Thoracic aorta (tissue), 2 donors: ENCODE measurements at regions not wholly inside any gene's neighbourhood (a gene's known extent, or its start where the extent isn't known, plus 50 kb on each side); places are given as distances from the start of the nearest gene placed in this dataset.

Experiments used
- ATAC-seq: fragments of 150-250 bp; one replicate; pipeline ENCODE4 v1.8.0; 2017; ENCODE audit warnings: low read depth; ENCODE audit not compliant: insufficient number of reproducible peaks, low FRiP score
- DNase-seq: peaks from one replicate; pipeline ENCODE4 v3.0.0-alpha.2; 2020; ENCODE audit warnings: low spot score
- H3K27ac ChIP-seq, 2 donors: fragments of 200-600 bp; sonication (generic); 1 replicate in 1 of 2; 2 replicates in 1 of 2; pipeline ENCODE4 v1.5.1; 2016; ENCODE audit warnings: mild to moderate bottlenecking in 2 of 2, moderate library complexity in 2 of 2
- H3K27me3 ChIP-seq: fragments of 200-600 bp; sonication (generic); replicated peaks from 2 replicates; pipeline ENCODE4 v1.6.0; 2016; ENCODE audit warnings: mild to moderate bottlenecking; ENCODE audit not compliant: insufficient read depth
- H3K36me3 ChIP-seq: fragments of 200-600 bp; sonication (generic); one replicate; pipeline ENCODE4 v1.5.1; 2016
- H3K4me1 ChIP-seq, 2 donors: fragments of 200-600 bp; sonication (generic); 1 replicate in 1 of 2; 2 replicates in 1 of 2; pipeline versions ENCODE4 v1.5.1 to v1.6.0; 2016; ENCODE audit warnings: low read depth in 2 of 2, mild to moderate bottlenecking in 1 of 2; ENCODE audit not compliant: control insufficient read depth in 1 of 2
- H3K4me3 ChIP-seq: fragments of 200-600 bp; sonication (generic); 2 replicates; pipeline ENCODE4 v1.5.1; 2016; ENCODE audit warnings: mild to moderate bottlenecking
- H3K9me3 ChIP-seq: fragments of 200-600 bp; sonication (generic); 2 replicates; pipeline ENCODE4 v1.5.1; 2016
- CTCF ChIP-seq: fragments of 200-600 bp; sonication (generic); IDR thresholded peaks from one replicate; pipeline ENCODE4 v1.5.1; 2019; ENCODE audit warnings: antibody characterized with exemption

GRCh38 chr9:90987566-90987965 lies 185.9 kb downstream of the SYK start:
- TF ChIP-seq CTCF, result no peak
- ATAC-seq (no peak), DNase-seq (no peak)
- H3K9me3 ChIP-seq, result no peaks in the 10 kb centered on the region
- no peaks in the 10 kb centered on the region for H3K36me3 ChIP-seq
- no peaks in the 10 kb centered on the region for H3K4me1 ChIP-seq
- no peak overlapping the region for H3K4me3 ChIP-seq
- no peak overlapping the region for H3K27ac ChIP-seq
- no peaks in the 10 kb centered on the region for H3K27me3 ChIP-seq

- no peaks in the 10 kb centered on the region for H3K27me3 ChIP-seq
- ATAC-seq, result no peak
- DNase-seq, result no peak
- no peak for TF ChIP-seq CTCF
- H3K36me3 ChIP-seq, result no peaks in the 10 kb centered on the region
- no peaks in the 10 kb centered on the region for H3K9me3 ChIP-seq
- H3K4me3 ChIP-seq, result no peak overlapping the region
- H3K27ac ChIP-seq, result no peak overlapping the region
- no peaks in the 10 kb centered on the region for H3K4me1 ChIP-seq
These were observed 186.7 kb downstream of the SYK start for GRCh38 chr9:90988318-90988717.

GRCh38 chr9:90991953-90992352 lies 190.3 kb downstream of the SYK start:
- no peak for ATAC-seq
- TF ChIP-seq CTCF, result no peak
- DNase-seq, result no peak
- Histone ChIP-seq H3K4me1 (no peaks in the 10 kb centered on the region), H3K27me3 (no peaks in the 10 kb centered on the region), H3K9me3 (no peaks in the 10 kb centered on the region), H3K27ac (no peak overlapping the region), H3K36me3 (no peaks in the 10 kb centered on the region), H3K4me3 (no peak overlapping the region)

GRCh38 chr9:90995516-90995915 lies 193.9 kb downstream of the SYK start:
- no peak overlapping the region for H3K27ac ChIP-seq
- no peaks in the 10 kb centered on the region for H3K27me3 ChIP-seq
- ATAC-seq (no peak), DNase-seq (no peak)
- H3K36me3 ChIP-seq, result no peaks in the 10 kb centered on the region
- TF ChIP-seq CTCF, result no peak
- peaks cover 0 to 9% of the 10 kb centered on the region in 2 donors for H3K4me1 ChIP-seq
- no peak overlapping the region for H3K4me3 ChIP-seq
- H3K9me3 ChIP-seq, result no peaks in the 10 kb centered on the region

GRCh38 chr9:90996154-90997065 lies 194.8 kb downstream of the SYK start:
- Histone ChIP-seq H3K4me1 (peaks cover 0 to 9% of the 10 kb centered on the region in 2 donors), H3K36me3 (no peaks in the 10 kb centered on the region), H3K9me3 (no peaks in the 10 kb centered on the region), H3K27me3 (no peaks in the 10 kb centered on the region), H3K27ac (no peak overlapping the region), H3K4me3 (no peak overlapping the region)
- TF ChIP-seq CTCF, result no peak
- DNase-seq (no peak), ATAC-seq (no peak)
